ENCODE measurements at regions not wholly inside any gene's neighbourhood (a gene's known extent, or its start where the extent isn't known, plus 50 kb on each side); places are given as distances from the start of the nearest gene placed in this dataset.

- no peaks in the 10 kb centered on the region for H3K36me3 ChIP-seq
- H3K27ac ChIP-seq: no peak overlapping the region
- H3K9me3 ChIP-seq: no peaks in the 10 kb centered on the region
- DNase-seq (ENCODE audit: low spot score in 2 of 2): no peak
- no peaks in the 10 kb centered on the region for H3K27me3 ChIP-seq
- no peaks in the 10 kb centered on the region for H3K4me1 ChIP-seq
- TF ChIP-seq POLR2A (IDR thresholded peaks at IDR 0.05) (no peak), POLR2AphosphoS5 (IDR thresholded peaks at IDR 0.05) (no peak), EP300 (IDR thresholded peaks at IDR 0.05) (no peak), CTCF (IDR thresholded peaks at IDR 0.05) (no peak)
- 75% methylated on average over 1 of the region's 1 CpG for WGBS
- no peak overlapping the region for H3K4me3 ChIP-seq
Measured at GRCh38 chr4:71081192-71081591, 87.7 kb downstream of the DCK start.

- no peaks in the 10 kb centered on the region for H3K27me3 ChIP-seq
- DNase-seq (ENCODE audit: low spot score in 2 of 2): no peak
- no peaks in the 10 kb centered on the region for H3K4me1 ChIP-seq
- no peak overlapping the region for H3K27ac ChIP-seq
- no peak overlapping the region for H3K4me3 ChIP-seq
- no peaks in the 10 kb centered on the region for H3K36me3 ChIP-seq
- TF ChIP-seq POLR2A (IDR thresholded peaks at IDR 0.05) (no peak), POLR2AphosphoS5 (IDR thresholded peaks at IDR 0.05) (no peak), EP300 (IDR thresholded peaks at IDR 0.05) (no peak), CTCF (IDR thresholded peaks at IDR 0.05) (no peak)
- no peaks in the 10 kb centered on the region for H3K9me3 ChIP-seq
- 57% methylated on average over 1 of the region's 1 CpG for WGBS
Measured at GRCh38 chr4:71093745-71094144, 100.3 kb downstream of the DCK start.

- DNase-seq (ENCODE audit: low spot score in 2 of 2): no peak
- Histone ChIP-seq H3K27ac (no peak overlapping the region), H3K4me1 (no peaks in the 10 kb centered on the region), H3K27me3 (no peaks in the 10 kb centered on the region), H3K36me3 (no peaks in the 10 kb centered on the region), H3K9me3 (no peaks in the 10 kb centered on the region), H3K4me3 (no peak overlapping the region)
- no peak for TF ChIP-seq POLR2AphosphoS5 (IDR thresholded peaks at IDR 0.05)
- no peak for TF ChIP-seq POLR2A (IDR thresholded peaks at IDR 0.05)
- no peak for TF ChIP-seq CTCF (IDR thresholded peaks at IDR 0.05)
- TF ChIP-seq EP300 (IDR thresholded peaks at IDR 0.05): no peak
Measured at GRCh38 chr4:71094201-71094600, 100.8 kb downstream of the DCK start.

DNA sequence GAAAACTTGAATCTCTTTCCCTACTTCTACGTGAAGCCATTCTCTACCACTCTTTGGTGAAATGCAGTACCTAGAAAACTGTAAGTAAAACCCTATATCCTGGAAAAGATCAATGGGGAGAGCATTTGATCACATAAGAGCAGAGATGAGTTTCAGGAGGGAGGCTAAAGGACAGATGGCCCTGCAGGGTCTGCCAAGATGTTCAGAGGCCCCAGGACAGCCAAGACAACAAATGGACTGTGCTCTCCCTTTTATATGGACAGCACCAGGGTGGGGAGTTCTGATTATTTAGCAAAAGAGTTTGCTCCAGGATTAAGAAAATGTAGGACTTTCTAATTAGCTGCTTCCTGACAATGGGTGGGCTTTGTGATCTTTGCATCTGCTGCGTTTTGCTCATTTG lies 101.7 kb downstream of the DCK start:
- no peak for DNase-seq (ENCODE audit: low spot score in 2 of 2)
- H3K4me3 ChIP-seq: no peak overlapping the region
- TF ChIP-seq EP300 (IDR thresholded peaks at IDR 0.05) (no peak), POLR2AphosphoS5 (IDR thresholded peaks at IDR 0.05) (no peak), POLR2A (IDR thresholded peaks at IDR 0.05) (no peak), CTCF (IDR thresholded peaks at IDR 0.05) (no peak)
- no peaks in the 10 kb centered on the region for H3K9me3 ChIP-seq
- no peaks in the 10 kb centered on the region for H3K36me3 ChIP-seq
- H3K4me1 ChIP-seq: no peaks in the 10 kb centered on the region
- H3K27ac ChIP-seq: no peak overlapping the region
- no peaks in the 10 kb centered on the region for H3K27me3 ChIP-seq
- 89% methylated on average over 2 of the region's 2 CpGs for WGBS

DNA sequence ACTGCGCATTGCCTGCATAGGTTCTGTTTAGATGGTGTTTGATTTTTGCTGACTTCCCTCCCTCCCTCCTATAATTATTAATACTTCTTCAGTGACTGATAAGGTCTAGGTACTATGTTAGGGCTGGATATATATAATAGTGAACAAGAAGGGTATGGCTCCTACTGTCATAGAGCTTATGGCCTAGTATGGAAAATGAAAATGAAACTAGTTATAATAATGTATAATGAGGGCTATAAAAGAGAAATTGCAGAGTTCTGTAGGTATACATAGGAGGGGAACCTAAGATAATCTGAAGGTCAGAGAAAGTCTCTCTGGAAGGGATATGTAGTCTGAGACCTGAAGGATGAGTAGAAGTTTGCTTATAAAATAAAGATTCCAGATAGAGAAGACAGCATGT lies 102.1 kb downstream of the DCK start:
- H3K4me1 ChIP-seq: no peaks in the 10 kb centered on the region
- no peak for DNase-seq (ENCODE audit: low spot score in 2 of 2)
- H3K36me3 ChIP-seq: no peaks in the 10 kb centered on the region
- 100% methylated on average over 1 of the region's 1 CpG for WGBS
- H3K27me3 ChIP-seq: no peaks in the 10 kb centered on the region
- no peak overlapping the region for H3K4me3 ChIP-seq
- H3K9me3 ChIP-seq: no peaks in the 10 kb centered on the region
- H3K27ac ChIP-seq: no peak overlapping the region
- TF ChIP-seq EP300 (IDR thresholded peaks at IDR 0.05) (no peak), POLR2AphosphoS5 (IDR thresholded peaks at IDR 0.05) (no peak), CTCF (IDR thresholded peaks at IDR 0.05) (no peak), POLR2A (IDR thresholded peaks at IDR 0.05) (no peak)
